ENCODE measurements at regions not wholly inside any gene's neighbourhood (a gene's known extent, or its start where the extent isn't known, plus 50 kb on each side); places are given as distances from the start of the nearest gene placed in this dataset.

DNA sequence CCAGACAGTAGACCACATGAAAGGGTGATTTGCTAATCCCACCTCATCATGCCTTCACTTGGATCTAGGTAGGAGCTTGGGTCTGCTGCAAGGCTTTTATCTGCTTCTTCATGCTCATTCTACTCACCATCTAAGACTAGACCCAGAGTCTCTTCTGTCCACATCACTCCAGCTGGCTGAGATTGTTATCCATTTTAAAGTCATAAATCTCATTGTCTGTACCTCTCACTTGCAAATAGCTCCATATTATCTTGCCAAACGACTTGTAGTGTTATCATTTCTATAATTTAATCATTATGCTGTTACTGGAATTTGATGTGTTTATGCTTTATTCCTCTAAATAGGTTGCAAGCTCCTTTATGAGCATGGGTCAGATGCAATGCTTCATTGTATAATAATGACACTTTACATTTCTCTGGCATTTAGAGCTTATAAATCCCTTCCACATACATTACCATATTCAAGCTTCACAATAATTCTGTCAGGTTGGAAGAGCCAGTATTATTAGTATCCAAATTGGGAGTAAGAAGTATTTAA is 254.2 kb upstream of the SORL1-AS1 start:
- no peak overlapping the region for H3K4me3 ChIP-seq (ENCODE audit: low read depth in 2 of 2, low read length in 2 of 2)
- BruUV-seq (replicated peaks): no TSS peak
- no peaks in the 10 kb centered on the region for H3K4me1 ChIP-seq (ENCODE audit: control insufficient read depth, insufficient read depth, low read length)
- ATAC-seq (no peak), DNase-seq (ENCODE audit: low read depth, low spot score) (no peak)
- TF ChIP-seq, protein P1, sequence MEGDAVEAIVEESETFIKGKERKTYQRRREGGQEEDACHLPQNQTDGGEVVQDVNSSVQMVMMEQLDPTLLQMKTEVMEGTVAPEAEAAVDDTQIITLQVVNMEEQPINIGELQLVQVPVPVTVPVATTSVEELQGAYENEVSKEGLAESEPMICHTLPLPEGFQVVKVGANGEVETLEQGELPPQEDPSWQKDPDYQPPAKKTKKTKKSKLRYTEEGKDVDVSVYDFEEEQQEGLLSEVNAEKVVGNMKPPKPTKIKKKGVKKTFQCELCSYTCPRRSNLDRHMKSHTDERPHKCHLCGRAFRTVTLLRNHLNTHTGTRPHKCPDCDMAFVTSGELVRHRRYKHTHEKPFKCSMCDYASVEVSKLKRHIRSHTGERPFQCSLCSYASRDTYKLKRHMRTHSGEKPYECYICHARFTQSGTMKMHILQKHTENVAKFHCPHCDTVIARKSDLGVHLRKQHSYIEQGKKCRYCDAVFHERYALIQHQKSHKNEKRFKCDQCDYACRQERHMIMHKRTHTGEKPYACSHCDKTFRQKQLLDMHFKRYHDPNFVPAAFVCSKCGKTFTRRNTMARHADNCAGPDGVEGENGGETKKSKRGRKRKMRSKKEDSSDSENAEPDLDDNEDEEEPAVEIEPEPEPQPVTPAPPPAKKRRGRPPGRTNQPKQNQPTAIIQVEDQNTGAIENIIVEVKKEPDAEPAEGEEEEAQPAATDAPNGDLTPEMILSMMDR (IDR thresholded peaks at IDR 0.05): no peak
- TF ChIP-seq POLR2AphosphoS5 (IDR thresholded peaks at IDR 0.05; ENCODE audit: low read depth, low read length) (no peak), TCF7L2 (IDR thresholded peaks at IDR 0.05; ENCODE audit: low read depth, low read length) (no peak), REST (IDR thresholded peaks at IDR 0.05; ENCODE audit: insufficient read depth in 1 of 2, low read depth in 2 of 2, low read length in 1 of 2) (no peak), SIN3A (IDR thresholded peaks at IDR 0.05; ENCODE audit: borderline replicate concordance, insufficient read depth, low read depth, low read length) (no peak)
- no peak overlapping the region for H3K27ac ChIP-seq (ENCODE audit: low read length)
- no peaks in the 10 kb centered on the region for H3K9me3 ChIP-seq (ENCODE audit: control insufficient read depth, insufficient read depth, low read depth, low read length)
- intact Hi-C loops (cut with micrococcal nuclease; ENCODE audit: unreplicated experiment): no loop called here
- CTCF ChIA-PET: interaction anchor here (0.6 kb wide), 1 partner anchor 9 kb away, joined by 3 read pairs; no protein-coding TSS in a partner anchor
- peaks cover 4% of the 10 kb centered on the region; the same call in 1 of the 2 replicates for H3K27me3 ChIP-seq (ENCODE audit: control insufficient read depth, insufficient read depth, low read length)
- POLR2A ChIA-PET: no interaction called here
- H3K36me3 ChIP-seq (ENCODE audit: control insufficient read depth, insufficient read depth, low read length): no peaks in the 10 kb centered on the region
- in situ Hi-C loops (cut with HindIII; ENCODE audit: low pct_unique_long_range_greater_than_20kb, low sequenced_read_pairs): no loop called here

- H3K4me1 ChIP-seq (ENCODE audit: control insufficient read depth, insufficient read depth, low read length): no peaks in the 10 kb centered on the region
- in situ Hi-C loops (cut with HindIII; ENCODE audit: low pct_unique_long_range_greater_than_20kb, low sequenced_read_pairs): no loop called here
- no peak overlapping the region for H3K4me3 ChIP-seq (ENCODE audit: low read depth in 2 of 2, low read length in 2 of 2)
- no peaks in the 10 kb centered on the region for H3K36me3 ChIP-seq (ENCODE audit: control insufficient read depth, insufficient read depth, low read length)
- intact Hi-C loops (cut with micrococcal nuclease; ENCODE audit: unreplicated experiment): no loop called here
- H3K27ac ChIP-seq (ENCODE audit: low read length): no peak overlapping the region
- no TSS peak for BruUV-seq (replicated peaks)
- ChIA-PET POLR2A (no interaction called here), CTCF (no interaction called here)
- peaks cover 12% of the 10 kb centered on the region; the same call in 1 of the 2 replicates for H3K27me3 ChIP-seq (ENCODE audit: control insufficient read depth, insufficient read depth, low read length)
- TF ChIP-seq, protein P1 (IDR thresholded peaks at IDR 0.05): no peak
- no peak for TF ChIP-seq POLR2AphosphoS5 (IDR thresholded peaks at IDR 0.05; ENCODE audit: low read depth, low read length)
- TF ChIP-seq REST (IDR thresholded peaks at IDR 0.05; ENCODE audit: insufficient read depth in 1 of 2, low read depth in 2 of 2, low read length in 1 of 2): no peak
- no peak for TF ChIP-seq SIN3A (IDR thresholded peaks at IDR 0.05; ENCODE audit: borderline replicate concordance, insufficient read depth, low read depth, low read length)
- no peak for TF ChIP-seq TCF7L2 (IDR thresholded peaks at IDR 0.05; ENCODE audit: low read depth, low read length)
- ATAC-seq: no peak
- no peaks in the 10 kb centered on the region for H3K9me3 ChIP-seq (ENCODE audit: control insufficient read depth, insufficient read depth, low read depth, low read length)
- DNase-seq (ENCODE audit: low read depth, low spot score): no peak
Observed at GRCh38 chr11:121703201-121703600, 250.4 kb upstream of the SORL1-AS1 start.

All from Panc1 (cell line).